GM23338 (cell line): ENCODE measurements at regions not wholly inside any gene's neighbourhood (a gene's known extent, or its start where the extent isn't known, plus 50 kb on each side); places are given as distances from the start of the nearest gene placed in this dataset.

Experiments
- ATAC-seq: fragments of 200-7000 bp; cut with Tn5 transposase; 3 replicates; pipeline ENCODE4 v1.9.1; 2020
- DNase-seq: peaks from one replicate; pipeline ENCODE4 v3.0.0-alpha.2; 2015; ENCODE audit warnings: low spot score
- H2AFZ ChIP-seq: fragments of 200-600 bp; sonication (generic); 2 replicates; pipeline ENCODE4 v1.8.0; 2016; ENCODE audit warnings: antibody characterized with exemption, mild to moderate bottlenecking, moderate library complexity
- H3F3A ChIP-seq: fragments of 200-600 bp; sonication (generic); replicated peaks from 2 replicates; pipeline ENCODE4 v1.8.0; 2017; ENCODE audit warnings: antibody characterized with exemption, mixed run types, low read depth
- H3K27ac ChIP-seq: fragments of 200-600 bp; sonication (generic); 2 replicates; pipeline ENCODE4 v1.6.1; 2016; ENCODE audit warnings: low read depth
- H3K27me3 ChIP-seq: fragments of 200-600 bp; sonication (generic); 2 replicates; pipeline ENCODE4 v1.8.0; 2016; ENCODE audit warnings: mild to moderate bottlenecking, mixed run types, moderate library complexity; ENCODE audit not compliant: insufficient read depth
- H3K36me3 ChIP-seq: fragments of 200-600 bp; sonication (generic); 2 replicates; pipeline ENCODE4 v1.8.0; 2016; ENCODE audit warnings: mild to moderate bottlenecking; ENCODE audit not compliant: insufficient read depth
- H3K4me1 ChIP-seq: fragments of 200-600 bp; sonication (generic); 2 replicates; pipeline ENCODE4 v1.8.0; 2016; ENCODE audit warnings: mild to moderate bottlenecking, moderate library complexity; ENCODE audit not compliant: insufficient read depth
- H3K4me2 ChIP-seq: fragments of 200-600 bp; sonication (generic); 2 replicates; pipeline ENCODE4 v1.7.1; 2017; ENCODE audit warnings: mixed run types
- H3K4me3 ChIP-seq: fragments of 200-600 bp; sonication (generic); 2 replicates; pipeline ENCODE4 v1.6.1; 2016; ENCODE audit warnings: mixed run types
- H3K79me2 ChIP-seq: fragments of 200-600 bp; sonication (generic); replicated peaks from 2 replicates; pipeline ENCODE4 v1.8.0; 2017; ENCODE audit warnings: mild to moderate bottlenecking; ENCODE audit not compliant: insufficient read depth
- H3K9me2 ChIP-seq: fragments of 200-600 bp; sonication (generic); 2 replicates; pipeline ENCODE4 v1.8.0; 2017; ENCODE audit not compliant: insufficient read depth
- H4K20me1 ChIP-seq: fragments of 200-600 bp; sonication (generic); replicated peaks from 2 replicates; pipeline ENCODE4 v1.8.0; 2017; ENCODE audit warnings: mild to moderate bottlenecking; ENCODE audit not compliant: insufficient read depth
- H3K27ac Mint-ChIP-seq: 2 replicates; pipeline ENCODE4 v1.8.0; 2020; ENCODE audit warnings: inconsistent platforms, mild to moderate bottlenecking, moderate library complexity, mixed read lengths
- H3K27me3 Mint-ChIP-seq: 3 replicates; pipeline ENCODE4 v1.8.0; 2022; ENCODE audit warnings: low read depth, mild to moderate bottlenecking, moderate library complexity, mixed read lengths, inconsistent platforms; ENCODE audit not compliant: insufficient read depth, poor library complexity
- H3K36me3 Mint-ChIP-seq: 3 replicates; pipeline ENCODE4 v1.8.0; 2021; ENCODE audit warnings: low read depth, mild to moderate bottlenecking, inconsistent platforms, moderate library complexity, mixed read lengths
- H3K4me1 Mint-ChIP-seq: 3 replicates; pipeline ENCODE4 v1.8.0; 2020; ENCODE audit warnings: mild to moderate bottlenecking, inconsistent platforms, mixed read lengths
- H3K4me3 Mint-ChIP-seq: 3 replicates; pipeline ENCODE4 v1.8.0; 2021; ENCODE audit warnings: moderate library complexity, mild to moderate bottlenecking, inconsistent platforms, mixed read lengths
- H3K9me3 Mint-ChIP-seq: 3 replicates; pipeline ENCODE4 v1.8.0; 2020; ENCODE audit warnings: moderate library complexity, mild to moderate bottlenecking, inconsistent platforms, mixed read lengths
- EZH2 ChIP-seq: fragments of 200-600 bp; sonication (generic); IDR thresholded peaks from one replicate; pipeline ENCODE4 v1.8.0; 2017; ENCODE audit warnings: antibody characterized with exemption, mild to moderate bottlenecking, low read depth; ENCODE audit not compliant: unreplicated experiment
- EZH2phosphoT487 ChIP-seq: fragments of 200-600 bp; sonication (generic); IDR thresholded peaks from one replicate; pipeline ENCODE4 v1.8.1; 2018; ENCODE audit warnings: antibody characterized with exemption; ENCODE audit not compliant: unreplicated experiment
- JUNB ChIP-seq: IDR thresholded peaks from one replicate; pipeline ENCODE4 v1.6.1; 2016; ENCODE audit warnings: antibody characterized with exemption; ENCODE audit not compliant: unreplicated experiment
- NANOG ChIP-seq: IDR thresholded peaks from 2 replicates; pipeline ENCODE4 v1.6.1; 2016; ENCODE audit warnings: antibody characterized with exemption, borderline replicate concordance
- POLR2AphosphoS5 ChIP-seq: IDR thresholded peaks from 2 replicates; pipeline ENCODE4 v1.6.1; 2016; ENCODE audit warnings: antibody characterized with exemption, low read depth
- STAT1 ChIP-seq: IDR thresholded peaks from one replicate; pipeline ENCODE4 v1.6.1; 2016; ENCODE audit warnings: antibody characterized with exemption; ENCODE audit not compliant: unreplicated experiment
- ZNF114 ChIP-seq: fragments of 250-450 bp; sonication (Bioruptor Pico); IDR thresholded peaks from 2 replicates; pipeline ENCODE4 v1.5.0; 2020; ENCODE audit warnings: mild to moderate bottlenecking, moderate library complexity
- TF ChIP-seq, protein P1 (sequence below): fragments of 250-450 bp; sonication (Bioruptor Pico); IDR thresholded peaks from 2 replicates; pipeline ENCODE4 v1.5.0; 2020; ENCODE audit warnings: mild to moderate bottlenecking, moderate library complexity
- TF ChIP-seq, protein P2 (sequence below): IDR thresholded peaks from one replicate; pipeline ENCODE4 v1.6.1; 2018; ENCODE audit warnings: antibody characterized with exemption; ENCODE audit not compliant: unreplicated experiment
- TF ChIP-seq, protein P3 (sequence below), 2 experiments: fragments of 200-600 bp in 1 of 2; sonication (generic) in 1 of 2; conservative IDR thresholded peaks; 2 replicates each; pipeline versions ENCODE4 v1.5.1 to v1.6.1; 2016 to 2017; ENCODE audit warnings: antibody characterized with exemption in 2 of 2, low read depth in 2 of 2, mild to moderate bottlenecking in 2 of 2, moderate library complexity in 1 of 2

DNA sequence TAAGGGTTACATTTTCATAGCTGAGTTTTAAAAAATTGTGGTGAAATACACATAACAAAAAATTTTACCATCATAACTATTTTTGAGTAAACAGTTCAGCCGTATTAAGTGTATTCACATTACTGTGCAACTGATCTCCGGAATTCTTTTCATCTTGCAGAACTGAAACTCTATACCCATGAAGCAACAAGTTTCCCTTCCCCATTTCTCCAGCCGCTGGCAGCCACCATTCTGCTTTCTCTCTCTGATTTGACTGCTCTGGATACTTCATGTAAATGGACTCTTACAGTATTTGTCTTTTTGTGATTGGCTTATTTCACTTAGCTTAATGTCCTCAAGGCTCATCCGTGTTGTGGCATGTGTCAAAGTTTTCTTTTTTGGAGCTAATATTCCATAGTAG, 341.6 kb downstream of the QKI start (continued):
- TF ChIP-seq, protein P1, sequence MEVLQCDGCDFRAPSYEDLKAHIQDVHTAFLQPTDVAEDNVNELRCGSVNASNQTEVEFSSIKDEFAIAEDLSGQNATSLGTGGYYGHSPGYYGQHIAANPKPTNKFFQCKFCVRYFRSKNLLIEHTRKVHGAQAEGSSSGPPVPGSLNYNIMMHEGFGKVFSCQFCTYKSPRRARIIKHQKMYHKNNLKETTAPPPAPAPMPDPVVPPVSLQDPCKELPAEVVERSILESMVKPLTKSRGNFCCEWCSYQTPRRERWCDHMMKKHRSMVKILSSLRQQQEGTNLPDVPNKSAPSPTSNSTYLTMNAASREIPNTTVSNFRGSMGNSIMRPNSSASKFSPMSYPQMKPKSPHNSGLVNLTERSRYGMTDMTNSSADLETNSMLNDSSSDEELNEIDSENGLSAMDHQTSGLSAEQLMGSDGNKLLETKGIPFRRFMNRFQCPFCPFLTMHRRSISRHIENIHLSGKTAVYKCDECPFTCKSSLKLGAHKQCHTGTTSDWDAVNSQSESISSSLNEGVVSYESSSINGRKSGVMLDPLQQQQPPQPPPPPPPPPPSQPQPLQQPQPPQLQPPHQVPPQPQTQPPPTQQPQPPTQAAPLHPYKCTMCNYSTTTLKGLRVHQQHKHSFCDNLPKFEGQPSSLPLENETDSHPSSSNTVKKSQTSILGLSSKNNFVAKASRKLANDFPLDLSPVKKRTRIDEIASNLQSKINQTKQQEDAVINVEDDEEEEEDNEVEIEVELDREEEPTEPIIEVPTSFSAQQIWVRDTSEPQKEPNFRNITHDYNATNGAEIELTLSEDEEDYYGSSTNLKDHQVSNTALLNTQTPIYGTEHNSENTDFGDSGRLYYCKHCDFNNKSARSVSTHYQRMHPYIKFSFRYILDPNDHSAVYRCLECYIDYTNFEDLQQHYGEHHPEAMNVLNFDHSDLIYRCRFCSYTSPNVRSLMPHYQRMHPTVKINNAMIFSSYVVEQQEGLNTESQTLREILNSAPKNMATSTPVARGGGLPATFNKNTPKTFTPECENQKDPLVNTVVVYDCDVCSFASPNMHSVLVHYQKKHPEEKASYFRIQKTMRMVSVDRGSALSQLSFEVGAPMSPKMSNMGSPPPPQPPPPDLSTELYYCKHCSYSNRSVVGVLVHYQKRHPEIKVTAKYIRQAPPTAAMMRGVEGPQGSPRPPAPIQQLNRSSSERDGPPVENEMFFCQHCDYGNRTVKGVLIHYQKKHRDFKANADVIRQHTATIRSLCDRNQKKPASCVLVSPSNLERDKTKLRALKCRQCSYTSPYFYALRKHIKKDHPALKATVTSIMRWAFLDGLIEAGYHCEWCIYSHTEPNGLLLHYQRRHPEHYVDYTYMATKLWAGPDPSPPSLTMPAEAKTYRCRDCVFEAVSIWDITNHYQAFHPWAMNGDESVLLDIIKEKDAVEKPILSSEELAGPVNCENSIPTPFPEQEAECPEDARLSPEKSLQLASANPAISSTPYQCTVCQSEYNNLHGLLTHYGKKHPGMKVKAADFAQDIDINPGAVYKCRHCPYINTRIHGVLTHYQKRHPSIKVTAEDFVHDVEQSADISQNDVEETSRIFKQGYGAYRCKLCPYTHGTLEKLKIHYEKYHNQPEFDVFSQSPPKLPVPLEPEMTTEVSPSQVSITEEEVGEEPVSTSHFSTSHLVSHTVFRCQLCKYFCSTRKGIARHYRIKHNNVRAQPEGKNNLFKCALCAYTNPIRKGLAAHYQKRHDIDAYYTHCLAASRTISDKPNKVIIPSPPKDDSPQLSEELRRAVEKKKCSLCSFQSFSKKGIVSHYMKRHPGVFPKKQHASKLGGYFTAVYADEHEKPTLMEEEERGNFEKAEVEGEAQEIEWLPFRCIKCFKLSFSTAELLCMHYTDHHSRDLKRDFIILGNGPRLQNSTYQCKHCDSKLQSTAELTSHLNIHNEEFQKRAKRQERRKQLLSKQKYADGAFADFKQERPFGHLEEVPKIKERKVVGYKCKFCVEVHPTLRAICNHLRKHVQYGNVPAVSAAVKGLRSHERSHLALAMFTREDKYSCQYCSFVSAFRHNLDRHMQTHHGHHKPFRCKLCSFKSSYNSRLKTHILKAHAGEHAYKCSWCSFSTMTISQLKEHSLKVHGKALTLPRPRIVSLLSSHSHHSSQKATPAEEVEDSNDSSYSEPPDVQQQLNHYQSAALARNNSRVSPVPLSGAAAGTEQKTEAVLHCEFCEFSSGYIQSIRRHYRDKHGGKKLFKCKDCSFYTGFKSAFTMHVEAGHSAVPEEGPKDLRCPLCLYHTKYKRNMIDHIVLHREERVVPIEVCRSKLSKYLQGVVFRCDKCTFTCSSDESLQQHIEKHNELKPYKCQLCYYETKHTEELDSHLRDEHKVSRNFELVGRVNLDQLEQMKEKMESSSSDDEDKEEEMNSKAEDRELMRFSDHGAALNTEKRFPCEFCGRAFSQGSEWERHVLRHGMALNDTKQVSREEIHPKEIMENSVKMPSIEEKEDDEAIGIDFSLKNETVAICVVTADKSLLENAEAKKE (CRISPR knock-in tag) = no peak
- TF ChIP-seq POLR2AphosphoS5 (no peak), EZH2 (no peak), ZNF114 (CRISPR knock-in tag) (no peak)
- TF ChIP-seq, protein P2, sequence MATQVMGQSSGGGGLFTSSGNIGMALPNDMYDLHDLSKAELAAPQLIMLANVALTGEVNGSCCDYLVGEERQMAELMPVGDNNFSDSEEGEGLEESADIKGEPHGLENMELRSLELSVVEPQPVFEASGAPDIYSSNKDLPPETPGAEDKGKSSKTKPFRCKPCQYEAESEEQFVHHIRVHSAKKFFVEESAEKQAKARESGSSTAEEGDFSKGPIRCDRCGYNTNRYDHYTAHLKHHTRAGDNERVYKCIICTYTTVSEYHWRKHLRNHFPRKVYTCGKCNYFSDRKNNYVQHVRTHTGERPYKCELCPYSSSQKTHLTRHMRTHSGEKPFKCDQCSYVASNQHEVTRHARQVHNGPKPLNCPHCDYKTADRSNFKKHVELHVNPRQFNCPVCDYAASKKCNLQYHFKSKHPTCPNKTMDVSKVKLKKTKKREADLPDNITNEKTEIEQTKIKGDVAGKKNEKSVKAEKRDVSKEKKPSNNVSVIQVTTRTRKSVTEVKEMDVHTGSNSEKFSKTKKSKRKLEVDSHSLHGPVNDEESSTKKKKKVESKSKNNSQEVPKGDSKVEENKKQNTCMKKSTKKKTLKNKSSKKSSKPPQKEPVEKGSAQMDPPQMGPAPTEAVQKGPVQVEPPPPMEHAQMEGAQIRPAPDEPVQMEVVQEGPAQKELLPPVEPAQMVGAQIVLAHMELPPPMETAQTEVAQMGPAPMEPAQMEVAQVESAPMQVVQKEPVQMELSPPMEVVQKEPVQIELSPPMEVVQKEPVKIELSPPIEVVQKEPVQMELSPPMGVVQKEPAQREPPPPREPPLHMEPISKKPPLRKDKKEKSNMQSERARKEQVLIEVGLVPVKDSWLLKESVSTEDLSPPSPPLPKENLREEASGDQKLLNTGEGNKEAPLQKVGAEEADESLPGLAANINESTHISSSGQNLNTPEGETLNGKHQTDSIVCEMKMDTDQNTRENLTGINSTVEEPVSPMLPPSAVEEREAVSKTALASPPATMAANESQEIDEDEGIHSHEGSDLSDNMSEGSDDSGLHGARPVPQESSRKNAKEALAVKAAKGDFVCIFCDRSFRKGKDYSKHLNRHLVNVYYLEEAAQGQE = no peak

DNA sequence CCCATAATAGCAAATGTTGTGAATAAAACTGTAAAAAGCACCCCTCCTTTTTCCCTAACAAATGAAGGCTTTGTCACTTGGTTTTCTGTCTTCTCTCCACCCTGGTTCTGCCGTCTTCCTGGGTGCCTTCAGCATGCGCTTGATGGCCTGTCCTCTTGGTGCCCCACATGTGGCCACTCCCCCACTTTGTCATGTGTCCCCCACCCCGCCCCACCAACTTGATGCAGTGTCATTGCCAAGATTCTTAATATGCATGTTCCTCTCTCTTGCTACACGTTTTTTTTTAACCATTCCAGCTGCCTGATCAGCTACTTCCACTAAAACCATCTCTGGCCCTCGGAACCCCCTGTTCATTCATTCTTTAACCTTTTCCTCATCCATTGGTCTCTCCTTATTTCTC, 340.3 kb downstream of the QKI start:
- Histone ChIP-seq H4K20me1 (no peaks in the 10 kb centered on the region), H3K27ac (no peak overlapping the region), H3F3A (no peaks in the 10 kb centered on the region), H3K9me2 (peaks cover 17% of the 10 kb centered on the region), H3K79me2 (no peaks in the 10 kb centered on the region), H3K4me1 (peaks cover 15% of the 10 kb centered on the region), H3K4me3 (no peak overlapping the region), H3K4me2 (no peak overlapping the region), H3K27me3 (no peaks in the 10 kb centered on the region), H3K36me3 (no peaks in the 10 kb centered on the region), H2AFZ (no peak overlapping the region)
- H3K4me3 Mint-ChIP-seq = no peak overlapping the region
- DNase-seq (no peak), ATAC-seq (no peak)
- H3K9me3 Mint-ChIP-seq = peaks cover 13% of the 10 kb centered on the region; the same call in 2 of the 3 replicates
- peaks cover 7% of the 10 kb centered on the region; the same call in 2 of the 3 replicates for H3K36me3 Mint-ChIP-seq
- H3K27ac Mint-ChIP-seq = no peak overlapping the region
- H3K4me1 Mint-ChIP-seq = peaks cover 15% of the 10 kb centered on the region
- peaks cover 3% of the 10 kb centered on the region for H3K27me3 Mint-ChIP-seq
- TF ChIP-seq NANOG (no peak), JUNB (no peak), STAT1 (no peak), POLR2AphosphoS5 (no peak), EZH2phosphoT487 (no peak), EZH2 (no peak), ZNF114 (CRISPR knock-in tag) (no peak)
- TF ChIP-seq, protein P2 = no peak
- TF ChIP-seq, protein P3, sequence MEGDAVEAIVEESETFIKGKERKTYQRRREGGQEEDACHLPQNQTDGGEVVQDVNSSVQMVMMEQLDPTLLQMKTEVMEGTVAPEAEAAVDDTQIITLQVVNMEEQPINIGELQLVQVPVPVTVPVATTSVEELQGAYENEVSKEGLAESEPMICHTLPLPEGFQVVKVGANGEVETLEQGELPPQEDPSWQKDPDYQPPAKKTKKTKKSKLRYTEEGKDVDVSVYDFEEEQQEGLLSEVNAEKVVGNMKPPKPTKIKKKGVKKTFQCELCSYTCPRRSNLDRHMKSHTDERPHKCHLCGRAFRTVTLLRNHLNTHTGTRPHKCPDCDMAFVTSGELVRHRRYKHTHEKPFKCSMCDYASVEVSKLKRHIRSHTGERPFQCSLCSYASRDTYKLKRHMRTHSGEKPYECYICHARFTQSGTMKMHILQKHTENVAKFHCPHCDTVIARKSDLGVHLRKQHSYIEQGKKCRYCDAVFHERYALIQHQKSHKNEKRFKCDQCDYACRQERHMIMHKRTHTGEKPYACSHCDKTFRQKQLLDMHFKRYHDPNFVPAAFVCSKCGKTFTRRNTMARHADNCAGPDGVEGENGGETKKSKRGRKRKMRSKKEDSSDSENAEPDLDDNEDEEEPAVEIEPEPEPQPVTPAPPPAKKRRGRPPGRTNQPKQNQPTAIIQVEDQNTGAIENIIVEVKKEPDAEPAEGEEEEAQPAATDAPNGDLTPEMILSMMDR (conservative IDR thresholded peaks at IDR 0.05; ENCODE audit: low read depth in 2 of 2) = no peak
